UCSD-AML1 (cell line): ENCODE measurements at regions not wholly inside any gene's neighbourhood (a gene's known extent, or its start where the extent isn't known, plus 50 kb on each side); places are given as distances from the start of the nearest gene placed in this dataset.

ENCODE experiments used
- DNase-seq: peaks from one replicate; lab custom pipeline; 2025; ENCODE audit not compliant: unreplicated experiment; lab: John Stamatoyannopoulos, UW

GRCh38 chr5:106737111-106737510 lies 933.6 kb downstream of the EFNA5 start:
- no peak for DNase-seq

GRCh38 chr5:106732624-106733023 lies 938.1 kb downstream of the EFNA5 start:
- DNase-seq: no peak

GRCh38 chr5:106730912-106731311 lies 939.8 kb downstream of the EFNA5 start:
- DNase-seq: no peak

GRCh38 chr5:106730506-106730905 lies 940.2 kb downstream of the EFNA5 start:
- no peak for DNase-seq

- no peak for DNase-seq
Measured at GRCh38 chr5:106728208-106728607, 942.5 kb downstream of the EFNA5 start.

GRCh38 chr5:106727071-106727470 lies 943.7 kb downstream of the EFNA5 start:
- no peak for DNase-seq

- no peak for DNase-seq
Measured at GRCh38 chr5:106720367-106720766, 950.4 kb downstream of the EFNA5 start.

- no peak for DNase-seq
Measured at GRCh38 chr5:106699796-106700195, 970.9 kb downstream of the EFNA5 start.

- no peak for DNase-seq
Measured at GRCh38 chr5:106699198-106699597, 971.5 kb downstream of the EFNA5 start.

GRCh38 chr5:106698169-106698568 lies 972.6 kb downstream of the EFNA5 start:
- no peak for DNase-seq

GRCh38 chr5:106691701-106692100 lies 979.0 kb downstream of the EFNA5 start:
- no peak for DNase-seq

GRCh38 chr5:106690585-106690984 lies 980.2 kb downstream of the EFNA5 start:
- DNase-seq: no peak

GRCh38 chr5:106680330-106680729 lies 990.4 kb downstream of the EFNA5 start:
- DNase-seq: no peak

- DNase-seq: no peak
Measured at GRCh38 chr5:106677057-106677456, 993.7 kb downstream of the EFNA5 start.

GRCh38 chr5:106675687-106676086 lies 995.0 kb downstream of the EFNA5 start:
- DNase-seq: no peak

- no peak for DNase-seq
Measured at GRCh38 chr5:106673941-106674340, 996.8 kb downstream of the EFNA5 start.

GRCh38 chr5:106661866-106662265 lies 1008.9 kb downstream of the EFNA5 start:
- DNase-seq: no peak

- no peak for DNase-seq
Measured at GRCh38 chr5:106660681-106661080, 1010.1 kb downstream of the EFNA5 start.

GRCh38 chr5:106658150-106658549 lies 1012.6 kb downstream of the EFNA5 start:
- DNase-seq: no peak

- no peak for DNase-seq
Measured at GRCh38 chr5:106656821-106657220, 1013.9 kb downstream of the EFNA5 start.

GRCh38 chr5:106649031-106649430 lies 1021.7 kb downstream of the EFNA5 start:
- no peak for DNase-seq

- DNase-seq: no peak
Measured at GRCh38 chr5:106648401-106648800, 1022.3 kb downstream of the EFNA5 start.

- DNase-seq: no peak
Measured at GRCh38 chr5:106646106-106646505, 1024.6 kb downstream of the EFNA5 start.

GRCh38 chr5:106640511-106640910 lies 1030.2 kb downstream of the EFNA5 start:
- no peak for DNase-seq
